HG02763 (cell line): ENCODE measurements at regions not wholly inside any gene's neighbourhood (a gene's known extent, or its start where the extent isn't known, plus 50 kb on each side); places are given as distances from the start of the nearest gene placed in this dataset.

Experiments
- ATAC-seq: cut with Tn5 transposase; IDR thresholded peaks from one replicate; pipeline ENCODE4 v1.9.1; 2021; ENCODE audit warnings: mild to moderate bottlenecking, moderate library complexity; ENCODE audit not compliant: unreplicated experiment

DNA sequence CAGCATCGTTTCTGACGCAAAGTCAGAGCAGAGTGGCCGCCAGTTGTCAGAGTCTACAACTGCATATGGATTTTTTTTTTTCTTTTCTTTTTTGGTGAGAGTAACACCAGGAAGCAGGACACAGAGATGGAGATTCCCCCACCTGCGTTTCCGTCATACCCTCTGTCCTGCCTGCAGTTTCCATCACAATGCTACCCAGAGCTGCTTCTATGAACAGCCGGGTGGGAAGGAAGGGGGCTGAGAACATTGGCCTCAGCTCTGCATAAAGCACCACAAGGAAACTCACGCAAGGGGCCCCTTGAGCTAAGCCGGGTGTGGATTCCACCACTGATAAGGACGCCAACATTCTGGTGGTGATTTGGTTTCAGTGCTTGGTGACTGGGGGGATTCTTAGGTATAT is 183.5 kb upstream of the AFDN start:
- no peak for ATAC-seq

DNA sequence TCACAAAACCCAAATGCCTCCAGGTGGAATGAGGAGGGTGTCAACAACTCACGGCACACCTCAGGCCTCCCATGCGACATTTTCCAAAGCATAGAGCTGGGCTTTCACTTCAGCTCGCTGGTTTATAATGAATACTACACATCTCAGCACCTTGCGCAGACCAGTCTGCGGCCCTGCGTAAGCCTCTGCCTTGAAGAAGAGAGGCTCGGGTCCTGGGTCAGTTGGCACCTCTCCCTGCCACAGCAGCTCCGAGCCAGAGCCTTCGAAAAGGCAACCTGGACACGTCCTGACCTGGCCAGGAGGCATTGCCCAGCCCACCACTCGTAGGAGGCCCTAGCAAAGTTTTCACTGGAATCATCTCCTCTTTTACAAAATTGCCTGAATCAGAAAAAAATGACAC is 183.0 kb upstream of the AFDN start:
- ATAC-seq: no peak

DNA sequence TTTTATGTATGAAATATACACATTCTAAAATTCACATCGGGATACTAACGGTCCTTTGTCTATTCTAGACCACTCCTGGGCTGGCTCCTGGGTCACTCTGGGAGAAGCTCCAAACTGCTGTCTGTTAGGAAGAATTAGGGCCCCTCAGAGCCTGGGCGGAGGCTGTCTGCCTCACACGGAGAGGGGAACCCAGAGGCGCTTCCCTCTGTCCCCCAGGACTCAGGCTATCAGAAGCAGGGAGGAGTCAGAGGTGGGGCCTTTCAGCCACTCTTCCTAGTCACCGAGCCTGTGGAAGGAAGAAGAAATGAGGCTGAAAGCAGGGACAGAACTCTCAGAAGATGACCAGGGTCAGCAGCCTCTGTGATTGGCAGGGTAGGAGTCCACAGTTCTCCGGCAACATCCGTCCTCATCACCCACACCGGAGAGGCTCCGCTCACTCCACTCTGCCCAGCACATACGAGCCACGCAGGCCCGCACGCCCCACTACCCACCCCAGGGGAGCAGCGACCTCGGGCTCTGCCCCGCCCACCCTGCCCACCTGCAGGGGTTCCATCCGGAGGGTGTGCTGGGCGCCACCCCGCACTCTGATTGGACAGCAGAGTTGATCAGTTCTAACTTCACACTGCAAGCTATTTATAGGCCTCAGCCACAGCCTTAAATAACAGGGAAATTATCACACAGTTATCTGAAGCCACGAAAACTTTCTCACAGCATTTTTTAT is 182.1 kb upstream of the AFDN start:
- ATAC-seq: no peak

DNA sequence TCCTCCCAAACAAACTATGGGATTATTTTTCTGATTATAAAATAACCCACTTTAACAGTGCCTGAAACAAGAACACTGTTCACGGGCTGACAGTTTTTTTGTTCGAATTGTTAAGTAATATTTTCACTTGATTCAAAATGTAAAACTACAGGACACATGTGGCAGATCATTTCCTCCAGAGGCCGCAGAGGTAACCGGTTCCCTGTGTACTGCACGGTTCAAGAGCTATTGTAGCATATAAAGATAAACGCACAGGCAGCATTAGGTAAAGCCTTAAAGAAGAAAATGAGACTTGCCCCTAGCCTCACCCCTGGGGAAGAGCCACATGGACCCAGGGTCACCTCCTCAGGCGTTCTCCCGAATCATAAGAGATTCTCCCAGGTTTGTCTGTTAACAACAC is 181.3 kb upstream of the AFDN start:
- ATAC-seq: no peak

DNA sequence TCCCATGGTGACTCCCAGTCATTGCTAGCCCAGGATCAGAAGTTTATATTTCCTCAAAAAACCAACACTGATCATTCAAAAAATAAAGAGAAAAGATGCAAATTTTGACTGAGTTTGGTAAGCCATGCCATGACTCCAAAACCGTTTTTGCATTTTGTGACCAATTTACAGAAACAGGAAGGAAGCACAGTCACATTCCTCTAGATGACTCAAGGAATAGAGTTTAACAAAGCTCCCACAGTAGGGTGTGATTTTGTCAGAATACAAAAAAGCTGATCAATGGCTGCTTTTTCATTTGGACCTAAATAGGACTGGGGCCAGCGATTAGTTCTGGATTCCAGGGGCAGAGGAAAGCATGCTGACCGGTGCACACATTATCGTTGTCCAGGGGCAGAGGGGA is 179.4 kb upstream of the AFDN start:
- ATAC-seq: no peak

DNA sequence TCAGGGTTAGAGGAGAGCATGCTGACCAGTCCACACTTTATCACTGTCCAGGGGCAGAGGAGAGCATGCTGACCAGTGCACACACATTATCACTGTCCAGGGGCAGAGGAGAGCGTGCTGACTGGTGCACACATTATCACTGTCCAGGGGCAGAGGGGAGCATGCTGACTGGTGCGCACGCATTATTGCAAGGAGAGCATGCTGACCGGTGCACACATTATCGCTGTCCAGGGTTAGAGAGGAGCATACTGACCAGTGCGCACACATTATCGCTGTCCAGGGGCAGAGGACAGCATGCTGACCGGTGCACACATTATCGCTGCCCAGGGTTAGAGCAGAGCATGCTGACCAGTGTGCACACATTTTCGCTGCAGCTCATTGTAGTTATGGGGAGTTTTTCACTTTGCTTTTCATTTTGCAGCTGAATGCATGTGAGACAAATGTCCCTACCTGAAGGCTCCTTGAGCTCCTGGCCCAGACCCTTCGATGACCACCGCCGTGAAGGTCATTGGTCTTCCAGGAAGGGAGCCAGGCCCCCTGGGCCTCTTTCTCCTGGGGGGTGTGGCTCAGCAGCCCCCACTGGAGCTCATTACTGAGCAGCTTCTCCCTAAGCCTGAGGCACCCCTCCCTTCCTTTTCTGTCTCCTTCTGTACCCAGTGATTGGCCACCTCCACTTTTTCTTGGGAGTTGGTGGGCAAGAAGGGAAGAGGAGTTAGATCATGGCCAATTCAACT is 178.8 kb upstream of the AFDN start:
- no peak for ATAC-seq

DNA sequence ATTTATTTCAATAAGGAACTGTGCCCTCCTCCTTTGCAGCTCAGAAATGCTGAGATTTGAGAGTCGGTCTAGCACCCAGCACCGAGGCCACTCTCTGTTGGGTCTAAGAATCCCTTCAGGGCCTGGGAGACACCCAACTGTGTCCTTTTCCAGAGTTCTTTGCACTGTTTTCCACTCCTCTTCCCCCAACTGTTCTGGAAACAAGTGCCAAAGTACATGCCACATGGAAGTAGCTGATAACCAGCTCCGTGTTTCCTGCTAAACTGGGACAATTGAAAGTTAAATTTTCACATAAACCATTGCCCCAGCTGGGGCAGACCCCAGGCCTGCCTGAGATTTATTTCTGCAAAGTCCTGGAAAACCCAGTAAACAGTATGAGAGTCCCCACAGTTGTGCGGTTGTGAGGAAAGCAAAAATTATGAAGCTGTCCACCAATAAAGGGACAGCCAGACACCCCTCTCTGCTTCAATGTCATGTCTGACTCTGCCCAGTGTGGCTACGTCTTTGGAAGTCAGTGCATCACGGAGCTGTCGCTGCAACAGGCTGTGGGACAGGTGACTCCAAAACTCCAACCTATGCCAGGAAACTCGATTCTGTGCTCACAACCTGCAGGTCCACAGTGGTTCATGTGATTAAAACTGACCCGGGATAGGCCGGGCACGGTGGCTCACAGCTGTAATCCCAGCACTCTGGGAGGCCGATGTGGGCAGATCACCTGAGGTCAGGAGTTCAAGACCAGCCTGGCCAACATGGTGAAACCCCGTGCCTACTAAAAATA is 178.0 kb upstream of the AFDN start:
- ATAC-seq: no peak

DNA sequence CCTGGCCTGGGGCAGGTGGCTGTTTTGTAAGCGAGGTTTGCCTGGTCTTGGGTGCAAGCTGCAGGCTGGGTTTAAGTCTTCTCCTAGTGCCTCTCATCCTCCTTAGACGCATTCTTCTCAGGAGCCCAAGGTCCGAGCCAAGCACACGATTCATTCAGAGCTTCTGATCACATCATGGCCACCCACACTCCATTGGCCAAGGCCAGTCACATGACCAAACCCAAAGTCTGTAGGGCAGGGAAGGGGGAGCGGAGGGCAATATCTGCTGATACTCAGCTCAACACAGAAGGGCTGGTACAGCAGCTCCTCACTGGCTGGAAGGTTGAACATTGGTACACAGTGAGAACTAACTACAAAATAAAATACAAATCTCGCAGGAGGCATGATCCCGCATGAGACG is 177.2 kb upstream of the AFDN start:
- no peak for ATAC-seq

DNA sequence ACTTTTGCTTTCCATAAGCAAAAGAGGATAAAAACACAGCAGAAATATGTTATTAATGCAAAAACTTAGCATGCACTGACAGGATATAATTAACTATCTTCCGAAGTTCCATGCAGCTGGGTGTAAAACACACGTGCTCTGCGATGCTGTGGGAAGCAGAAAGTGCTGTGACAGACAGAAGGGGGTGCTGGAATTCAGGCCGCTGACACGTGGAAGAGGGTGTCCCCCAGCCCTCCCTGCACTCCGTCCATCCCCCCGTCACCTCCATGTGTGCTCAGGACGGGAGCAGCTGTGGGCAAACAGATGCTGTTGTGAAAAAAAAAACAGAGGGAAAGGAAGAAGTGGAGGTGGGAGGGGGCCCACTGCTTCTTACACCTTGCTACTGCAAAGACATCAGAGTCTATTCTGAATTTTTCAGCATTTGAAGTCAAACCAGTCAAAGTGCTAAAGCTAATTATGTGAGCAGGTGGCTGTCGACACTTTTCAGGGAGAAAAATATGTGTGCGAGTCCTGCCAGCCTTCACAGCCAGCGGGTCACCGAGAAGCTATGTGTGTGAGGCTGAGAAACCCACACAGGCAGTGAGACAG is 175.9 kb upstream of the AFDN start:
- ATAC-seq: no peak

DNA sequence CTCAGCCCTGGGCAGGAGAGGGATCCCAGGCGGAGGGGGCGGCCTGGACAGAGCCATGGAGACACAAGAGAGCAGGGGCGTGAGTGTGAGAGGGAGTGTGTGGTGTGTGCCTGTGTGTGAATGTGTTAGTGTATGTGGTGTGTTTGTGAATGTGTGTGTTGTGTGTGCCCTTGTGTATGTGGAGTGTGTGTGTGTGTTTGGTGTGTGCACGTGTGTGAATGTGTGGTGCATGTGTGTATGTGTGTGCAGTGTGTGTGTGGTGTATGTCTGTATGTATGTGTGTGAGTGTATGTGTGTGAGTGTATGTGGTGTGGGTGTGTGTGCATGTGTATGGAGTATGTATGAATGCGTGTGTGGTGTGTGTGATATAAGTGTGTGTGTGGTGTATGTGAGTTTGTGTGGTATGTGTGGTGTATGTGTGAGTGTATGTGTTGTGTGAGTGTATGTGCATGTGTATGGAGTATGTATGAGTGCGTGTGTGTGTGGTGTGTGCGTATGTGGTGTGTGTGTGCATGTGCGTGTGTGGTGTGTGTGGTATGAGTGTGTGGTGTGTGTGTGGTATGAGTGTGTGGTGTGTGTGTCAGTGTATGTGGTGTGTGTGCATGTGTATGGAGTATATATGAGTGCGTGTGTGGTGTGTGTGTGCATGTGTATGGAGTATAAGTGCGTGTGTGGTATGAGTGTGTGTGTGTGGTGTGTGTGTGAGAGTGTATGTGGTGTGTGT is 175.2 kb upstream of the AFDN start:
- no peak for ATAC-seq

DNA sequence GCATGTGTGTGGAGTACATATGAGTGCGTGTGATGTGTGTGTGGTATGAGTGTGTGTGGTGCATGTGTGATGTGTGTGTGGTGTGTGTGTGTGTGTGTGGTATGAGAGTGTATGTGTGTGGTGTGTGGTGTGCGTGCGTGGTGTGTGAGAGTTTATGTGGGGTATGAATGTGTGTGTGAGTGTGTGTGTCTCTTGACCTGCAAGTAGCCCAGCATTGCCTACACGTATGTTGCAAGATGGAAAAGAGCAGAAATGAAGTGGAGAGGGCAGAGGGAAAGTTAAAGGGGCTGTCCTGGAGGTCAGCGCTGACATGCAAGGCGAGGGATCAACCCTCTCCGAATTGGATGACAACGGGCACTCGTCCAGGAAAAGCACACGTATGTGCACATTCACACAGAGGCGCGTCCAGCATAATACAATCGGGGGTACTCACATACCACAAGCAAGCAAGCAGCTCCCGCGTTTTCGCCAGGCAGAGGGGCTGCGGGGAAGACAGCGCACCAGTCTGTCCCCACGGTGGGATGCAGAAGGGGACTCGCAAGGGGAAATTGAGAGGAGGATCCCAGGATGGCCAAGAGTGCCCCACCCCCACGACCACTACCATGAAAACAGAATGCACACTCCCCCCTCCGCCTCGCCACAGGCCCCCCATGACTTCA is 174.5 kb upstream of the AFDN start:
- ATAC-seq: no peak

DNA sequence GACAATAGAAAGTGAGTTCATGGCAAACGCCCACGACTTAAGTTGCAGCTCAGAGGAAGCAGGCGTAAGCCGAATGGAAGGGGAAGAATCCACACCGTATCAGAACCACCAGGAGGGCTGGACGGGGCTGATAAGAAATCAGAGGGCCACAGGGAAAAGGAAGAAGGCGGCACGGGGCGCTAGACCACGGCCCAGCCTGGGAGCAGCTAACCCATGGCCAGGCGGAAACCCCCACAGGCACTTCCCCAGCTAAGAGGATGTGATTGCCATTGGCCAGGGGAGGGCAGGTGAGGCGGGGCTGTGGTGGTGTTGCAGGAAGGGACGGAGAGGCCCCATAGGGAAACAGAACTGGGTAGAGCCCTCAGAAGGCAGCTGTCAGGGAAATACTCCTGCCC is 174.0 kb upstream of the AFDN start:
- ATAC-seq: no peak

DNA sequence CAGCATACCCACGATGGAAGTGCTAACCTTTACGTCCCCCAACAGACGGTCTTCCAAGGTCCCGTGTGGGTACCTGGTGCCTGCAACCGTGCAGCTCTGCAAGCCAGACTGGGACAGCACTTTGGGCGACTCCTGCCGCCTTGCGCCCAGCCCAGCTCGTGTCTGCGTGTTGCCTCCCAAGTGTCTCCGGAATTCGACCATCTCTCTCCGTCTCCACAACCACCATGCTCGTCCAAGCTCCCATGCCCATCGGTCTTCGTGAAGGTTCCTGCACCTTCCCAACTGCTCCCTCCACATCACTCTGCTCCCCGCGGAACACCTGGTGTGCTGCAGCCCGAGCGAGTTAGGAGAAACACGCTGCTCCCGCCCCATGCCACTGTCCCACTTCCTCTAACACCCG is 173.2 kb upstream of the AFDN start:
- ATAC-seq: no peak

DNA sequence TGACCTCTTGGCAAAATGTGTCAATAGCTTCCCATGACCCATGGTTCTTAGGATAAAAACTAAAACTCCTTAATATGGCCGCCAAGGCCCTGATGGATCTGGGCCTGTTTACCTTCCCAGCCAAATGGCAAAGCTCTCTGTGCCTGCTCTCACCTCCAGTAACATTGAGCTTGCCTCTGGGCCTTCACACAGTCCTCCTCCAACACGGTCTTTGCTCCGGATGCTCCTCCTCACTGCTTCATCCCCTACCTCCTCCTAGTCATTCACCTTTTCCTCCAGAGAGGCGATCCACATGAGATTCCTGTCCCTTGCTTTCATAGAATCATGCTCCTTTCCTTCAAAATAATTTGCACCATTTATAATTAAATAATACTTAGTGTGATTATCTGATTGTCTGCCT is 172.3 kb upstream of the AFDN start:
- ATAC-seq: no peak

DNA sequence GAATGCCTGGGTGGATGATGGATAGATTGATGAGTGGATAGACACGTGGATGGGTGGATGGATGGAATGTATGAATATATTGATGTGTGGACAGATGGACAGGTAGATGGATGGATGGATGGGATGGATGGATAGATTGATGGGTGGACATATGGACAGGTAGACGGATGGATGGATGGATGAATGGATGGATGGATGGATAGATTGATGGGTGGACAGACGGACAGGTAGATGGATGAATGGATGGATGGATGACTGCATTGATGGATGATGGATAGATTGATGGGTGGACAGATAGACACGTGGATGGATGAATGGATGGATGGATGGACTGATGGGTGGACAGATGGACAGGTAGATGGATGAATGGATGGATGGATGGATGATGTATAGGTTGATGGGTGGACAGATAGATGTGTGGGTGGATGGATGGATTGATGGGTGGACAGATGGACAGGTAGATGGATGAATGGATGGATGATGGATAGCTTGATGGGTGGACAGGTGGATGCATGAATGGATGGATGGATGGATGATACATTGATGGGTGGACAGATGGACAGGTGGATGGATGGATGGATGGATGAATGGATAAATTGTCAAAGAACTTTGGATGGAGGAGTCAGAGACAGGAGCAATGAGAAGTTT is 171.4 kb upstream of the AFDN start:
- ATAC-seq: no peak

DNA sequence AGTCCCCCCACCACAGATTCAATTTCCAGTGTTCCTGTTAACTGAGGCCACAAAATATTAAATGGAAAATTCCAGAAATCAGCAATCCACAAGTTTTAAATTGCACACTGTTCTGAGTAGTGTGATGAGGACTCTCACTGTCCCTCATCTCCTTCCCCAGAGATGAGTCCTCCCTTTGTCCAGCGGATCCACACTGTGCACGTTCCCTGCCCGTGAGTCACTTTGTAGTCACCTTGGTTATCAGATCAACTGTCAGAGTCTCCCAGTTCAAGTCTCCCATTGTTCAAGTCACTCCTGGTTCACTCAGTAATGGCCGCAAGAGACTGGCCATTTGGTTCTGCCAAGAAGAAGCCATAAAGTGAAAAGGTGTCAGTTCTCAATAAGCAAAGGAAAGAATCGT is 168.6 kb upstream of the AFDN start:
- no peak for ATAC-seq

DNA sequence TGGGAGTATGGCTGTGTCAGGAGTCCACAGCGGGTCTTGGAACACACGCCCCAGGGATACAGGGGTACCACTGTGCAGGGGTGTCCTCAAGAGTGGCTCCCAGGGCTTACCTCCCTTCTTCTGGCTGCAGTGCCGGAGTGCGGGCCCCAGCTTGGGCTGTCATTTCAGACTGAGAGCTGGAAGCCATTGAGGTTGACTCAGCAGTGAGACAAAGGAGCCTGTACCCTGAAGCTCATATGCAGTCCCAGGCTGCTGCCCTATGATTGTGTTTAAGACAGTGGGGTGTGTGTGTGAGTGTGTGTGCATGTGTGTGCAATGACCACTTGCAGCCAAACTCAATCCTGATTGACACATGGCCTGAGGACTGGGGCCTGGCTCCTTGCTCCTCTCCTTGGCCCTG is 167.7 kb upstream of the AFDN start:
- no peak for ATAC-seq

DNA sequence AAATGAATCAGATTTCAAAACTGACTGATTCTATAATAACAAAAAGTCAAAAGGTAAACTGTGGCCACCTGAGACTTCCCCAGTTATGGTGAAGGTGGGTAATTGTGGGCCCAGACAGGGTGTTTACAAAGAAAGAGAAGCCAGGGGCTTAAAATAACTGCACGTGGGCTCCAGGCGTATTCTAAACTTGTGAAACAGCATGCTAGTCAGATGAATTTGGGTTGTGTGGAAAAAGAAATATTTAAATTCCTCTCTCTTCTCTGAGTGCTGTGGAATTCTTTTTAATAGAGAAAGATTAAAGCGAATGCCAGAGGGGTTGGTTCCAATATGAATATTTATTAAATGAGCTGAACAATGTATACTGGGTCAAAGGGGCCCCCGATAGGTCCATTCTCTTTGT is 166.3 kb upstream of the AFDN start:
- ATAC-seq: no peak

DNA sequence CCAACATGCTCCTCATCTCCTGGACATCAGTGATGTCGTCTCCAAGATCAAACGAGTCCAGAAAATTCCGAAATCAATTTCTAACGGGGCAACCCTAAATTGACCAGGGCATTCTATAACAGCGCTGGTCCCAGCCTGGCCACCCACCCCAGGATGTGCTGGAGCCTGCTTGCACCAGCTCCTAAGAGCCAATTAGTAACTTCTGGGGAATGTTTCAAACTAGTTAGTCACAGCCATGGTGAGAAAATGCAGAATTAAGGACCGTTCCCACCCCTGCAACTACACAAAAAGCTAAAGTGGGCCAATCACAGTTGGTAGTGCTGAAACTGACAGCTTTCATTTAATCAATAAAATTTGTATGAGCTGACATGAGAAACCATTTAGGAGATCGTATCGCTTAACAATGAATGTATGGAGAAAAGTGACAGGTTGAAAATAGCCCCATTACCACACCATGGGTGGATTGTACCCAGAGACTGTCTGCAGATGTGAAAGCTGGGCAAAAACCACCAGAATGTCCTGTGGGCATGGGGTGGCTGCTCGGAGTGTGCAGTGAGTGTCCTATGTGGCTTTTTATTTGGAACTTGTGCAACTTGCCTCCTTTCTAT is 165.7 kb upstream of the AFDN start:
- ATAC-seq: no peak
